ENCODE measurements at regions not wholly inside any gene's neighbourhood (a gene's known extent, or its start where the extent isn't known, plus 50 kb on each side); places are given as distances from the start of the nearest gene placed in this dataset.
"Not testable (repeated sequence)": the region's sequence is repeated elsewhere in the genome, so short reads cannot be mapped to it uniquely, and the experiment has no call there.

- no peak for ATAC-seq
- Mint-ChIP-seq H3K27me3 (peaks cover 5 to 22% (median 20%) of the 10 kb centered on the region in 5 donors), H3K36me3 (no peaks in the 10 kb centered on the region), H3K27ac (no peak overlapping the region), H3K9me3 (peaks cover 2 to 27% (median 6%) of the 10 kb centered on the region in 11 donors), H3K4me3 (no peak overlapping the region), H3K4me1 (no peaks in the 10 kb centered on the region)
- intact Hi-C loops (cut with micrococcal nuclease), result no loop called here
- CTCF ChIA-PET, result no interaction called here
- POLR2A ChIA-PET, result no interaction called here
- Histone ChIP-seq H3K27ac (ENCODE audit: low read depth, low read length) (no peak overlapping the region), H3K36me3 (ENCODE audit: control insufficient read depth in 2 of 3, insufficient read depth in 3 of 3, low read length in 3 of 3) (no peaks in the 10 kb centered on the region), H3K4me3 (ENCODE audit: low read length) (no peak overlapping the region), H3K9me3 (ENCODE audit: control insufficient read depth in 2 of 3, low read length in 3 of 3) (no peaks in the 10 kb centered on the region), H3K4me1 (ENCODE audit: control insufficient read depth in 2 of 2, insufficient read depth in 2 of 2, low read length in 2 of 2) (no peaks in the 10 kb centered on the region), H3K27me3 (ENCODE audit: control insufficient read depth in 2 of 2, insufficient read depth in 2 of 2, low read length in 2 of 2) (no peaks in the 10 kb centered on the region)
- no peak for DNase-seq
These were observed 191.5 kb upstream of the IPO5 start for GRCh38 chr13:97761796-97762540.

GRCh38 chr13:97766749-97767148, 186.7 kb upstream of the IPO5 start:
- no peak for ATAC-seq
- H3K27me3 Mint-ChIP-seq, result peaks cover 0 to 14% (median 13%) of the 10 kb centered on the region in 5 donors

GRCh38 chr13:97768134-97768533, 185.3 kb upstream of the IPO5 start:
- Mint-ChIP-seq H3K27ac (no peak overlapping the region), H3K4me3 (no peak overlapping the region), H3K4me1 (no peaks in the 10 kb centered on the region), H3K9me3 (peaks cover 0 to 22% (median 6%) of the 10 kb centered on the region in 11 donors), H3K27me3 (peaks cover 0 to 17% (median 11%) of the 10 kb centered on the region in 5 donors), H3K36me3 (no peaks in the 10 kb centered on the region)
- ATAC-seq (no peak), DNase-seq (no peak)
- H3K27me3 ChIP-seq (ENCODE audit: control insufficient read depth in 2 of 2, insufficient read depth in 2 of 2, low read length in 2 of 2), result no peaks in the 10 kb centered on the region
- H3K9me3 ChIP-seq (ENCODE audit: control insufficient read depth in 2 of 3, low read length in 3 of 3), result no peaks in the 10 kb centered on the region
- ChIA-PET POLR2A (no interaction called here), CTCF (no interaction called here)
- intact Hi-C loops (cut with micrococcal nuclease), result no loop called here
- no peak overlapping the region for H3K27ac ChIP-seq (ENCODE audit: low read depth, low read length)
- H3K4me1 ChIP-seq (ENCODE audit: control insufficient read depth in 2 of 2, insufficient read depth in 2 of 2, low read length in 2 of 2), result no peaks in the 10 kb centered on the region
- H3K4me3 ChIP-seq (ENCODE audit: low read length), result no peak overlapping the region
- no peaks in the 10 kb centered on the region for H3K36me3 ChIP-seq (ENCODE audit: control insufficient read depth in 2 of 3, insufficient read depth in 3 of 3, low read length in 3 of 3)

More at GRCh38 chr13:97766749-97767148, 186.7 kb upstream of the IPO5 start:
- intact Hi-C loops (cut with micrococcal nuclease), result no loop called here
- Histone ChIP-seq H3K36me3 (ENCODE audit: control insufficient read depth in 2 of 3, insufficient read depth in 3 of 3, low read length in 3 of 3) (no peaks in the 10 kb centered on the region), H3K27me3 (ENCODE audit: control insufficient read depth in 2 of 2, insufficient read depth in 2 of 2, low read length in 2 of 2) (no peaks in the 10 kb centered on the region), H3K9me3 (ENCODE audit: control insufficient read depth in 2 of 3, low read length in 3 of 3) (no peaks in the 10 kb centered on the region), H3K27ac (ENCODE audit: low read depth, low read length) (no peak overlapping the region), H3K4me3 (ENCODE audit: low read length) (no peak overlapping the region), H3K4me1 (ENCODE audit: control insufficient read depth in 2 of 2, insufficient read depth in 2 of 2, low read length in 2 of 2) (no peaks in the 10 kb centered on the region)
- Mint-ChIP-seq H3K9me3 (peaks cover 2 to 30% (median 8%) of the 10 kb centered on the region in 11 donors), H3K27ac (no peak overlapping the region), H3K4me1 (no peaks in the 10 kb centered on the region), H3K4me3 (no peak overlapping the region), H3K36me3 (no peaks in the 10 kb centered on the region)
- CTCF ChIA-PET, result no interaction called here
- POLR2A ChIA-PET, result no interaction called here
- DNase-seq, result no peak

- H3K27ac Mint-ChIP-seq; H3K4me1 ChIP-seq (ENCODE audit: control insufficient read depth in 2 of 2, insufficient read depth in 2 of 2, low read length in 2 of 2); H3K27me3 ChIP-seq (ENCODE audit: control insufficient read depth in 2 of 2, insufficient read depth in 2 of 2, low read length in 2 of 2); CTCF ChIA-PET; POLR2A ChIA-PET; H3K4me3 ChIP-seq (ENCODE audit: low read length); H3K9me3 Mint-ChIP-seq; H3K4me3 Mint-ChIP-seq; H3K4me1 Mint-ChIP-seq; H3K36me3 ChIP-seq (ENCODE audit: control insufficient read depth in 2 of 3, insufficient read depth in 3 of 3, low read length in 3 of 3); H3K36me3 Mint-ChIP-seq; DNase-seq; intact Hi-C loops (cut with micrococcal nuclease); ATAC-seq; H3K9me3 ChIP-seq (ENCODE audit: control insufficient read depth in 2 of 3, low read length in 3 of 3); H3K27ac ChIP-seq (ENCODE audit: low read depth, low read length): not testable (repeated sequence)
- H3K27me3 Mint-ChIP-seq, result peaks cover 0 to 18% (median 8%) of the 10 kb centered on the region in 5 donors
These were observed 183.2 kb upstream of the IPO5 start for GRCh38 chr13:97770231-97770630.

- intact Hi-C loops (cut with micrococcal nuclease); H3K36me3 Mint-ChIP-seq; H3K4me1 ChIP-seq (ENCODE audit: control insufficient read depth in 2 of 2, insufficient read depth in 2 of 2, low read length in 2 of 2); CTCF ChIA-PET; H3K4me1 Mint-ChIP-seq; H3K4me3 Mint-ChIP-seq; POLR2A ChIA-PET; H3K27ac Mint-ChIP-seq; DNase-seq; H3K9me3 ChIP-seq (ENCODE audit: control insufficient read depth in 2 of 3, low read length in 3 of 3); ATAC-seq; H3K4me3 ChIP-seq (ENCODE audit: low read length); H3K27me3 ChIP-seq (ENCODE audit: control insufficient read depth in 2 of 2, insufficient read depth in 2 of 2, low read length in 2 of 2); H3K36me3 ChIP-seq (ENCODE audit: control insufficient read depth in 2 of 3, insufficient read depth in 3 of 3, low read length in 3 of 3); H3K27ac ChIP-seq (ENCODE audit: low read depth, low read length); H3K27me3 Mint-ChIP-seq: not testable (repeated sequence)
- H3K9me3 Mint-ChIP-seq, result peaks cover 0 to 10% (median 1%) of the 10 kb centered on the region in 11 donors
These were observed 181.0 kb upstream of the IPO5 start for GRCh38 chr13:97772466-97772865.

- H3K4me3 Mint-ChIP-seq; H3K4me1 Mint-ChIP-seq; H3K4me3 ChIP-seq (ENCODE audit: low read length); H3K27me3 ChIP-seq (ENCODE audit: control insufficient read depth in 2 of 2, insufficient read depth in 2 of 2, low read length in 2 of 2); intact Hi-C loops (cut with micrococcal nuclease); DNase-seq; H3K9me3 ChIP-seq (ENCODE audit: control insufficient read depth in 2 of 3, low read length in 3 of 3); H3K36me3 Mint-ChIP-seq; ATAC-seq; POLR2A ChIA-PET; H3K4me1 ChIP-seq (ENCODE audit: control insufficient read depth in 2 of 2, insufficient read depth in 2 of 2, low read length in 2 of 2); H3K27ac Mint-ChIP-seq; H3K27ac ChIP-seq (ENCODE audit: low read depth, low read length); H3K36me3 ChIP-seq (ENCODE audit: control insufficient read depth in 2 of 3, insufficient read depth in 3 of 3, low read length in 3 of 3); CTCF ChIA-PET: not testable (repeated sequence)
- peaks cover 0 to 10% (median 3%) of the 10 kb centered on the region in 11 donors for H3K9me3 Mint-ChIP-seq
- H3K27me3 Mint-ChIP-seq, result peaks cover 0 to 13% (median 3%) of the 10 kb centered on the region in 5 donors
These were observed 178.9 kb upstream of the IPO5 start for GRCh38 chr13:97774391-97775100.

GRCh38 chr13:97780486-97780885, 173.0 kb upstream of the IPO5 start:
- Histone ChIP-seq H3K36me3 (ENCODE audit: control insufficient read depth in 2 of 3, insufficient read depth in 3 of 3, low read length in 3 of 3) (no peaks in the 10 kb centered on the region), H3K27me3 (ENCODE audit: control insufficient read depth in 2 of 2, insufficient read depth in 2 of 2, low read length in 2 of 2) (no peaks in the 10 kb centered on the region), H3K27ac (ENCODE audit: low read depth, low read length) (no peak overlapping the region), H3K9me3 (ENCODE audit: control insufficient read depth in 2 of 3, low read length in 3 of 3) (no peaks in the 10 kb centered on the region), H3K4me1 (ENCODE audit: control insufficient read depth in 2 of 2, insufficient read depth in 2 of 2, low read length in 2 of 2) (no peaks in the 10 kb centered on the region), H3K4me3 (ENCODE audit: low read length) (no peak overlapping the region)
- POLR2A ChIA-PET, result no interaction called here
- intact Hi-C loops (cut with micrococcal nuclease), result no loop called here
- DNase-seq, result no peak
- Mint-ChIP-seq H3K27ac (no peak overlapping the region), H3K4me3 (no peak overlapping the region), H3K36me3 (no peaks in the 10 kb centered on the region), H3K27me3 (peaks cover 0 to 26% (median 14%) of the 10 kb centered on the region in 5 donors), H3K4me1 (no peaks in the 10 kb centered on the region), H3K9me3 (peaks cover 0 to 12% (median 5%) of the 10 kb centered on the region in 11 donors)
- no peak for ATAC-seq
- CTCF ChIA-PET, result no interaction called here

Data from naive thymus-derived CD4-positive, alpha-beta T cell (primary cell).